GM21786 (cell line): ENCODE measurements at regions not wholly inside any gene's neighbourhood (a gene's known extent, or its start where the extent isn't known, plus 50 kb on each side); places are given as distances from the start of the nearest gene placed in this dataset.
"Not testable (repeated sequence)": the region's sequence is repeated elsewhere in the genome, so short reads cannot be mapped to it uniquely, and the experiment has no call there.

ENCODE experiments used
- ATAC-seq: cut with Tn5 transposase; IDR thresholded peaks from one replicate; pipeline ENCODE4 v1.9.1; 2021; ENCODE audit not compliant: unreplicated experiment

- ATAC-seq: no peak
Observed at GRCh38 chr2:72032481-72033041, 115.1 kb downstream of the CYP26B1 start.

- ATAC-seq: no peak
Observed at GRCh38 chr2:72031346-72032110, 116.1 kb downstream of the CYP26B1 start.

GRCh38 chr2:72028996-72029395 lies 118.7 kb downstream of the CYP26B1 start:
- ATAC-seq: no peak

- no peak for ATAC-seq
Observed at GRCh38 chr2:72028351-72028995, 119.2 kb downstream of the CYP26B1 start.

- no peak for ATAC-seq
Observed at GRCh38 chr2:72027426-72028161, 120.1 kb downstream of the CYP26B1 start.

- ATAC-seq: no peak
Observed at GRCh38 chr2:72026819-72027425, 120.7 kb downstream of the CYP26B1 start.

- no peak for ATAC-seq
Observed at GRCh38 chr2:72024451-72025175, 123.0 kb downstream of the CYP26B1 start.

- ATAC-seq: no peak
Observed at GRCh38 chr2:72023678-72024390, 123.8 kb downstream of the CYP26B1 start.

GRCh38 chr2:72021371-72021770 lies 126.3 kb downstream of the CYP26B1 start:
- ATAC-seq: not testable (repeated sequence)

GRCh38 chr2:72015266-72015665 lies 132.4 kb downstream of the CYP26B1 start:
- no peak for ATAC-seq

- ATAC-seq: no peak
Observed at GRCh38 chr2:72014831-72015230, 132.8 kb downstream of the CYP26B1 start.

- ATAC-seq: no peak
Observed at GRCh38 chr2:72013726-72014125, 133.9 kb downstream of the CYP26B1 start.

- ATAC-seq: no peak
Observed at GRCh38 chr2:72012886-72013574, 134.6 kb downstream of the CYP26B1 start.

GRCh38 chr2:72011791-72012190 lies 135.9 kb downstream of the CYP26B1 start:
- ATAC-seq: no peak

GRCh38 chr2:72011370-72011689 lies 136.3 kb downstream of the CYP26B1 start:
- no peak for ATAC-seq

GRCh38 chr2:72010647-72011369 lies 136.9 kb downstream of the CYP26B1 start:
- no peak for ATAC-seq

- no peak for ATAC-seq
Observed at GRCh38 chr2:72008608-72009007, 139.1 kb downstream of the CYP26B1 start.

GRCh38 chr2:72007402-72007801 lies 140.3 kb downstream of the CYP26B1 start:
- no peak for ATAC-seq
